HepG2 (cell line): ENCODE measurements at regions not wholly inside any gene's neighbourhood (a gene's known extent, or its start where the extent isn't known, plus 50 kb on each side); places are given as distances from the start of the nearest gene placed in this dataset.

Experiments
- CEBPG ChIP-seq: IDR thresholded peaks from 2 replicates; pipeline ENCODE4 v1.6.1; 2016
- CTCF ChIP-seq: sonication (generic); formaldehyde crosslinking; IDR thresholded peaks from 2 replicates; pipeline ENCODE4 v1.5.0; 2020; ENCODE audit warnings: mild to moderate bottlenecking, missing genetic modification reagents, moderate library complexity
- GPBP1L1 ChIP-seq: sonication (generic); formaldehyde crosslinking; IDR thresholded peaks from 2 replicates; pipeline ENCODE4 v1.5.0; 2020; ENCODE audit warnings: mild to moderate bottlenecking, missing genetic modification reagents
- IRF1 ChIP-seq: sonication (generic); formaldehyde crosslinking; IDR thresholded peaks from 2 replicates; pipeline ENCODE4 v1.4.0; 2020; ENCODE audit warnings: low read depth, mild to moderate bottlenecking, missing genetic modification reagents
- NFE2L2 ChIP-seq: fragments of 150-350 bp; IDR thresholded peaks from 2 replicates; pipeline ENCODE4 v1.6.1; 2014; ENCODE audit warnings: low read length
- RERE ChIP-seq: IDR thresholded peaks from 2 replicates; pipeline ENCODE4 v1.6.1; 2016; ENCODE audit warnings: low read depth, missing genetic modification reagents, missing compliant biosample characterization
- ZNF264 ChIP-seq: sonication (generic); formaldehyde crosslinking; IDR thresholded peaks from 2 replicates; pipeline ENCODE4 v1.4.0; 2020; ENCODE audit warnings: missing genetic modification reagents
- ZNF777 ChIP-seq: sonication (generic); formaldehyde crosslinking; IDR thresholded peaks from 2 replicates; pipeline ENCODE4 v1.4.0; 2020; ENCODE audit warnings: missing genetic modification reagents
- ZSCAN9 ChIP-seq: IDR thresholded peaks from 2 replicates; pipeline ENCODE4 v1.6.1; 2016; ENCODE audit warnings: borderline replicate concordance

GRCh38 chr9:19660019-19660418, 128.8 kb downstream of the SLC24A2 start:
- TF ChIP-seq IRF1 (CRISPR knock-in tag) (no peak), ZNF264 (CRISPR knock-in tag) (no peak), CTCF (CRISPR knock-in tag) (no peak), CEBPG (CRISPR knock-in tag) (no peak), ZSCAN9 (CRISPR knock-in tag) (no peak), RERE (CRISPR knock-in tag) (no peak), ZNF777 (CRISPR knock-in tag) (no peak), GPBP1L1 (CRISPR knock-in tag) (no peak), NFE2L2 (no peak)
